Left ventricle myocardium inferior (tissue), 1 donor: ENCODE measurements at regions not wholly inside any gene's neighbourhood (a gene's known extent, or its start where the extent isn't known, plus 50 kb on each side); places are given as distances from the start of the nearest gene placed in this dataset.

Experiments used
- DNase-seq: peaks from one replicate; pipeline ENCODE4 v3.0.0-alpha.2; 2020
- H3K27ac ChIP-seq: fragments of 200-600 bp; replicated peaks from 2 replicates; pipeline ENCODE4 v1.8.0; 2021
- H3K27me3 ChIP-seq: fragments of 200-600 bp; 2 replicates; pipeline ENCODE4 v1.8.0; 2021; ENCODE audit warnings: low read depth
- H3K36me3 ChIP-seq: fragments of 200-600 bp; 2 replicates; pipeline ENCODE4 v1.8.0; 2021
- H3K4me1 ChIP-seq: fragments of 200-600 bp; 2 replicates; pipeline ENCODE4 v1.8.0; 2021
- H3K4me3 ChIP-seq: fragments of 200-600 bp; 2 replicates; pipeline ENCODE4 v1.8.0; 2021; ENCODE audit warnings: mild to moderate bottlenecking, moderate library complexity
- H3K9me3 ChIP-seq: fragments of 200-600 bp; replicated peaks from 2 replicates; pipeline ENCODE4 v1.8.0; 2021
- CTCF ChIP-seq: fragments of 200-600 bp; IDR thresholded peaks from 2 replicates; pipeline ENCODE4 v1.8.0; 2021; ENCODE audit warnings: antibody characterized with exemption, mild to moderate bottlenecking, borderline replicate concordance
- intact Hi-C: fragments of 100-400 bp; cut with micrococcal nuclease; formaldehyde crosslinking; loops from one replicate; pipeline ENCODE4 v1.11.0; 2022
- donor health status: DM: no; HTN: yes; CAD: no; lungs with severe emphysema.

DNA sequence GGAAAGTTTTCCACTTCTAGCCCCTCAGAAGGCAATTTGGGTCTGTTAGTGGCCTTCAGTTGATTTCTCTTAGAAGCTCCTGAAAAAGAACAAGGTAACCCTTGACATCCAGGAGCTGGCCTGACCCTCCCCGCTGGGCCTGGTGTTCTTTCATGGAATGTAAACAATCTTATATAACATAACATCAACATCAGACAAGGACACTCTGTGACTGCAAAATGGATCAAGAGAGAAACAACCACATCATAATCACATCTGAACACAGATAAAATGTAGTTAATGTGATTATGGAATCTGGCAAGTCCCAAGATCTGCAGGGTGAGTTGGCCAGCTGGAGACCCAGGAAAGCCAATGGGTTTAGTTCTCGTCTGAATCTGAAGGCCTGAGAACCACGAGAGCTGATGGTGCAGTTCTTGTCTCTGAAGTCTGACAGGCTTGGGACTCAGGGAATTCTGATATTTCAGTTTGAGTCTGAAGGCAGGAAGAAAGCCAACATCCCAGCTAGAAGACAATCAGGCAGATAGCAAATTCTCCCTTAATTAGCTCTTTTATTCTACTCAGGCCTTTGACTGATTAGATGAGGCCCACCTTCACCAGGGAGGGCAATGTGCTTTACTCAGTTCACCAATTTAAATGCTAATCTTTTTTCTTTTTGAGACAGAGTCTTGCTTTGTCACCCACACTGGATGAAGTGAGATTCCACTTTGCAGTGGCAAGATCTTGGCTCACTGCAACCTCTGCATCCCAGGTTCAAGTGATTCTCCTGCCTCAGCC, 91.4 kb upstream of the NAMPT start:
- Histone ChIP-seq H3K27me3 (no peaks in the 10 kb centered on the region), H3K4me1 (peaks cover 18% of the 10 kb centered on the region), H3K9me3 (no peaks in the 10 kb centered on the region), H3K4me3 (no peak overlapping the region), H3K27ac (peak overlapping the region; percentile 63), H3K36me3 (no peaks in the 10 kb centered on the region)
- DNase-seq, result no peak
- no peak for TF ChIP-seq CTCF
- intact Hi-C loops, result no loop called here

- TF ChIP-seq CTCF, result no peak
- H3K27ac ChIP-seq, result peak overlapping the region; percentile 63
- DNase-seq, result peak; percentile 52
- H3K9me3 ChIP-seq, result no peaks in the 10 kb centered on the region
- H3K27me3 ChIP-seq, result no peaks in the 10 kb centered on the region
- no peaks in the 10 kb centered on the region for H3K36me3 ChIP-seq
- H3K4me3 ChIP-seq, result no peak overlapping the region
- H3K4me1 ChIP-seq, result peaks cover 18% of the 10 kb centered on the region
- intact Hi-C loops, result no loop called here
These were observed 90.7 kb upstream of the NAMPT start for GRCh38 chr7:106375499-106375898.

DNA sequence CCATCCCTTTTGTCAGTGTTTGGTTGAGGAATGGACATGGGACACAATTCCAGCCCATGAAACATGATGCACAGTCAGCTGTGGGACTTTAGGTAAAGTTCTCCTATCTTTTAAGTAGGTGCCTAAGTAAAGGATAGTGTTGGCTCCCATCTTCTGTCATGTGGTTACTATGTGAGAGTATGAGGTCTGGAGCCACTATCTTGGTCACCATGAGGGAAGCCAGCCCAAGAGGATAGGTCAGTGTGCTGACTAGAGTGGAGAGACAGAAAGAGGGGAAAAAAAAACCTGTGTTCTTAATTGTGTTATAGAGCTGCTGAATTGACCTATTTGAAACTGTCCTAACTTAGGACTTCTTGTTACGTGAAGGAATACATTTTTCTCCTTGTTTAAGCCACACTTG, 89.7 kb upstream of the NAMPT start:
- Histone ChIP-seq H3K36me3 (no peaks in the 10 kb centered on the region), H3K27me3 (no peaks in the 10 kb centered on the region), H3K4me3 (no peak overlapping the region), H3K4me1 (peaks cover 18% of the 10 kb centered on the region), H3K9me3 (no peaks in the 10 kb centered on the region), H3K27ac (no peak overlapping the region)
- TF ChIP-seq CTCF, result no peak
- intact Hi-C loops, result no loop called here
- DNase-seq, result no peak

DNA sequence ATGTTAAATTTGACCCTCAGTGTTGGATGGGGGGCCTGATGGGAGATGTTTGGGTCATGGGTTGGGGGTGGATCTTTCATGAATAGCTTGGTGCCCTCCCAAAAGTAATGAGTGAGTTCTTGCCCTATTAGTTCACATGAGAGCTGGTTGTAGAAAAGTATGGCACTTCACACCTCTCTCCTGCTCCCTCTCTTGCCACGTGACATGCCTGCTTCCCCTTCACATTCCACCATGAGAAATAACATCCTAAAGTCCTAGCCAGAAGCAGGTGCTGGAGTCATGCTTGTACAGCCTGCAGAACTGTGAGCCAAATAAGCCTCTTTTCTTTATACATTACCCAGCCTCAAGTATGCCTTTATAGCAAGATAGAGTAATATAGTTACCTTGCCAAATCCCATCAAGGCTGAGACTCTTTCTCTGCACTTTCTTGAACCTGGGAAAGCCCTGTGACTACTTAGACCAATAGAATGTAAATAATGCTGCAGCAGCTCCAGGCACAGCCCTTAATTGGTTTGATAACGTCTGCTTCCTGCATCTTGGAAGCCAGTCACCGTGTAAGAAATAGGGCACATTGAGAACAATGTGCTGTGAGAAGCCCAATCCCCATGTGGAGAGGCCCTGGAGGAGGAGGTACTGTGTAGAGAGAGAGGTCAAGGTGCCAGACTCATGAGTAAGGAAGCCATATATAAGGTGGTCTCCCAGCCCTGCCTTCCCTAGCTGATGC, 88.0 kb upstream of the NAMPT start:
- no peaks in the 10 kb centered on the region for H3K36me3 ChIP-seq
- H3K4me1 ChIP-seq, result peaks cover 18% of the 10 kb centered on the region
- intact Hi-C loops, result no loop called here
- H3K9me3 ChIP-seq, result no peaks in the 10 kb centered on the region
- H3K27me3 ChIP-seq, result no peaks in the 10 kb centered on the region
- H3K27ac ChIP-seq, result no peak overlapping the region
- TF ChIP-seq CTCF, result no peak
- H3K4me3 ChIP-seq, result no peak overlapping the region
- DNase-seq, result no peak

DNA sequence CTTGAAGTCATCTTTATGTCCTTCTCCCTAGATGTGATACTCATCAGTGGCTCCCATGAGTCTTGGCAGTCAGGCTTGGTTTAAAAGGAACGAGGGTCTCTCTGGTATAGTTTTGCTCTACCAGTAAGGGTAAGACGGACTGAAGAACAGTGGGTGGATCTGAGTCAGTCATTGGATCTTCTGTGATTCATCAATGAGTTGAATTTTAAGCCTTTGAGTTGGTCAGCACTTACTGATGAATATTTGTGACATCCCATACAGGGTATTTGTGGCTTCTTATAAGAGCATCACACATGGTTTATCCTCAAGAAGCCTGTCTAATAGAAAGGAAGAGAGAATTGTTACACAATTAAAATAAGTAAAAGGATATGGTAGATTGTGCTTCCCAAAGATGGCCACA, 87.3 kb upstream of the NAMPT start:
- no peaks in the 10 kb centered on the region for H3K36me3 ChIP-seq
- H3K9me3 ChIP-seq, result no peaks in the 10 kb centered on the region
- DNase-seq, result no peak
- H3K27ac ChIP-seq, result no peak overlapping the region
- H3K27me3 ChIP-seq, result no peaks in the 10 kb centered on the region
- intact Hi-C loops, result no loop called here
- peaks cover 18% of the 10 kb centered on the region for H3K4me1 ChIP-seq
- no peak overlapping the region for H3K4me3 ChIP-seq
- no peak for TF ChIP-seq CTCF
